PC-3 (cell line): ENCODE measurements at regions not wholly inside any gene's neighbourhood (a gene's known extent, or its start where the extent isn't known, plus 50 kb on each side); places are given as distances from the start of the nearest gene placed in this dataset.

Experiments used
- ATAC-seq: fragments of 200-7000 bp; cut with Tn5 transposase; 2 replicates; pipeline ENCODE4 v1.9.1; 2020; ENCODE audit warnings: mild to moderate bottlenecking, moderate library complexity
- BruUV-seq: library from RNA; stranded (reverse); fragments of 400-500 nt; replicated peaks from 2 replicates; lab custom pipeline; 2021; lab: Mats Ljungman, UMichigan
- CTCF ChIA-PET: fragments of 300-600 bp; sonication (Branson Sonifier 250); formaldehyde crosslinking; loops from one replicate; lab custom pipeline; 2022; ENCODE audit warnings: antibody characterized with exemption; lab: Charles Lee
- POLR2A ChIA-PET: fragments of 300-600 bp; sonication (Branson Sonifier 250); formaldehyde crosslinking; loops from one replicate; lab custom pipeline; 2022; ENCODE audit warnings: antibody characterized with exemption; ENCODE audit not compliant: unreplicated experiment; lab: Charles Lee
- DNase-seq: peaks from one replicate; pipeline ENCODE4 v3.0.0-alpha.2; 2015
- H2AFZ ChIP-seq: fragments of 300-600 bp; sonication (generic); 2 replicates; pipeline ENCODE4 v1.6.0; 2016; ENCODE audit warnings: antibody characterized with exemption, low read length
- H3F3A ChIP-seq: fragments of 300-600 bp; sonication (generic); one replicate; pipeline ENCODE4 v1.6.0; 2017; ENCODE audit warnings: antibody characterized with exemption, low read length, control low read depth, mild to moderate bottlenecking; ENCODE audit not compliant: unreplicated experiment
- H3K27ac ChIP-seq: fragments of 300-600 bp; sonication (generic); 2 replicates; pipeline ENCODE4 v1.5.1; 2016; ENCODE audit warnings: mild to moderate bottlenecking, low read length
- H3K27me3 ChIP-seq: fragments of 300-600 bp; sonication (generic); 2 replicates; pipeline ENCODE4 v1.6.1; 2016; ENCODE audit warnings: low read length, mixed read lengths
- H3K36me3 ChIP-seq: fragments of 300-600 bp; sonication (generic); 2 replicates; pipeline ENCODE4 v1.6.1; 2016; ENCODE audit warnings: low read depth, mixed run types, low read length, mixed read lengths
- H3K4me1 ChIP-seq: fragments of 300-600 bp; sonication (generic); 2 replicates; pipeline ENCODE4 v1.5.1; 2016; ENCODE audit warnings: low read length; ENCODE audit not compliant: insufficient read depth
- H3K4me2 ChIP-seq: fragments of 300-600 bp; sonication (generic); 2 replicates; pipeline ENCODE4 v1.6.0; 2016; ENCODE audit warnings: low read length
- H3K4me3 ChIP-seq: fragments of 300-600 bp; sonication (generic); 2 replicates; pipeline ENCODE4 v1.5.1; 2016; ENCODE audit warnings: mild to moderate bottlenecking, low read length, mixed read lengths
- H3K79me2 ChIP-seq: fragments of 300-600 bp; sonication (generic); 2 replicates; pipeline ENCODE4 v1.6.1; 2017; ENCODE audit warnings: low read length, mixed read lengths
- H3K9ac ChIP-seq: fragments of 300-600 bp; sonication (generic); 2 replicates; pipeline ENCODE4 v1.6.0; 2016; ENCODE audit warnings: mild to moderate bottlenecking, low read length
- H3K9me2 ChIP-seq: fragments of 300-600 bp; sonication (generic); replicated peaks from 2 replicates; pipeline ENCODE4 v1.6.1; 2016; ENCODE audit warnings: mixed run types, low read length, mixed read lengths
- H3K9me3 ChIP-seq: fragments of 300-600 bp; sonication (generic); 2 replicates; pipeline ENCODE4 v1.6.1; 2016; ENCODE audit warnings: low read length, mixed read lengths
- H4K20me1 ChIP-seq: fragments of 300-600 bp; sonication (generic); 2 replicates; pipeline ENCODE4 v1.6.1; 2016; ENCODE audit warnings: low read length, mixed read lengths
- CTCF ChIP-seq: fragments of 300-600 bp; sonication (generic); conservative IDR thresholded peaks from 2 replicates; pipeline ENCODE4 v1.5.1; 2017; ENCODE audit warnings: antibody characterized with exemption, low read depth, mild to moderate bottlenecking, low read length
- EZH2 ChIP-seq: fragments of 300-600 bp; sonication (generic); IDR thresholded peaks from one replicate; pipeline ENCODE4 v1.6.1; 2017; ENCODE audit warnings: antibody characterized with exemption, mild to moderate bottlenecking, low read length; ENCODE audit not compliant: unreplicated experiment
- EZH2phosphoT487 ChIP-seq: fragments of 300-600 bp; sonication (generic); IDR thresholded peaks from 2 replicates; pipeline ENCODE4 v1.6.1; 2018; ENCODE audit warnings: mild to moderate bottlenecking, antibody characterized with exemption, low read length, borderline replicate concordance
- intact Hi-C: fragments of 100-400 bp; cut with micrococcal nuclease; formaldehyde crosslinking; loops from 2 replicates; pipeline ENCODE4 v1.9.0; 2023

DNA sequence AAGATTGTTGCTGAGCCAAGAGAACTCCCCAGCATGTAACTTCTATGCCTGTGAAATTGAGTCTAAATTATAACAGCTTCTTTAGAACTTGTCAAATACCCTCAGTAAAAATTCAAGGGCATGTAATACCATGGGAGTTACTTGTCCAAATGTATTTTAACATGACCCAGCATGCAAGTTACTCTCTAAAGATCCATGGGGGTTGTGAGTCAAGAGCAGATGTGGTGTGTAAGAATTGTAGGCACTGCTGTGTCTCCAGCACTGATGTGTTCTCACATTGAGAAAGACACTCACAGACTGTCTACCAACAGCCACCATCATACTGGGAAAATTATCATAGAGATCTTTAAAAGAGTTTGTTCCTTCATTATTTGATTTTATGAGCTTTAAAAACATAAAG, 237.4 kb upstream of the IL1RAPL1 start:
- CTCF ChIA-PET = no interaction called here
- no peak overlapping the region for H2AFZ ChIP-seq
- no peaks in the 10 kb centered on the region for H3K9me3 ChIP-seq
- DNase-seq (no peak), ATAC-seq (no peak)
- H3K4me2 ChIP-seq = no peak overlapping the region
- TF ChIP-seq EZH2 (no peak), EZH2phosphoT487 (no peak), CTCF (no peak)
- no peaks in the 10 kb centered on the region for H3K79me2 ChIP-seq
- H3K4me1 ChIP-seq = peaks cover 16% of the 10 kb centered on the region
- no TSS peak for BruUV-seq
- intact Hi-C loops = no loop called here
- no peak overlapping the region for H3K4me3 ChIP-seq
- no peaks in the 10 kb centered on the region for H4K20me1 ChIP-seq
- no peaks in the 10 kb centered on the region for H3F3A ChIP-seq
- no peaks in the 10 kb centered on the region for H3K27me3 ChIP-seq
- H3K27ac ChIP-seq = no peak overlapping the region
- H3K36me3 ChIP-seq = no peaks in the 10 kb centered on the region
- H3K9me2 ChIP-seq = no peaks in the 10 kb centered on the region
- POLR2A ChIA-PET = no interaction called here
- H3K9ac ChIP-seq = no peak overlapping the region

- Histone ChIP-seq H3F3A (no peaks in the 10 kb centered on the region), H3K4me1 (peaks cover 16% of the 10 kb centered on the region), H3K36me3 (no peaks in the 10 kb centered on the region), H3K4me3 (no peak overlapping the region), H2AFZ (no peak overlapping the region), H3K9me2 (no peaks in the 10 kb centered on the region), H3K9ac (no peak overlapping the region), H3K27ac (peak overlapping the region; percentile 41), H3K4me2 (no peak overlapping the region), H3K79me2 (no peaks in the 10 kb centered on the region), H4K20me1 (no peaks in the 10 kb centered on the region), H3K27me3 (no peaks in the 10 kb centered on the region), H3K9me3 (no peaks in the 10 kb centered on the region)
- ChIA-PET POLR2A (no interaction called here), CTCF (no interaction called here)
- intact Hi-C loops = no loop called here
- DNase-seq = peak; percentile 77
- BruUV-seq = no TSS peak
- peak; percentile 56 for ATAC-seq
- TF ChIP-seq CTCF (no peak), EZH2phosphoT487 (no peak), EZH2 (no peak)
Measured at GRCh38 chrX:28347476-28347875, 239.8 kb upstream of the IL1RAPL1 start.

- intact Hi-C loops = no loop called here
- Histone ChIP-seq H3K79me2 (no peaks in the 10 kb centered on the region), H3K9me3 (no peaks in the 10 kb centered on the region), H3K36me3 (no peaks in the 10 kb centered on the region), H3K9ac (no peak overlapping the region), H3K4me3 (no peak overlapping the region), H3K27ac (no peak overlapping the region), H2AFZ (no peak overlapping the region), H3K27me3 (no peaks in the 10 kb centered on the region), H3K4me2 (no peak overlapping the region), H3K4me1 (no peaks in the 10 kb centered on the region), H4K20me1 (no peaks in the 10 kb centered on the region), H3F3A (no peaks in the 10 kb centered on the region), H3K9me2 (no peaks in the 10 kb centered on the region)
- BruUV-seq = no TSS peak
- TF ChIP-seq EZH2 (no peak), EZH2phosphoT487 (no peak), CTCF (no peak)
- ATAC-seq (no peak), DNase-seq (no peak)
- CTCF ChIA-PET = no interaction called here
- POLR2A ChIA-PET = no interaction called here
Measured at GRCh38 chrX:28329156-28329555, 258.1 kb upstream of the IL1RAPL1 start.
